ENCODE measurements at regions not wholly inside any gene's neighbourhood (a gene's known extent, or its start where the extent isn't known, plus 50 kb on each side); places are given as distances from the start of the nearest gene placed in this dataset.

- no peaks in the 10 kb centered on the region for H3K27me3 ChIP-seq
- no peak overlapping the region for H3K4me3 ChIP-seq
- WGBS = 74% methylated on average over 1 of the region's 1 CpG
- intact Hi-C loops (cut with DNase I) = no loop called here
- no peaks in the 10 kb centered on the region for H3K4me1 ChIP-seq
- no peak for TF ChIP-seq CTCF (IDR thresholded peaks at IDR 0.05)
- no peak for TF ChIP-seq POLR2A (IDR thresholded peaks at IDR 0.05; ENCODE audit: low read depth)
- no peak for TF ChIP-seq EP300 (IDR thresholded peaks at IDR 0.05)
- DNase-seq (ENCODE audit: extremely low spot score) = no peak
- no peaks in the 10 kb centered on the region for H3K9me3 ChIP-seq
- no peak overlapping the region for H3K27ac ChIP-seq (replicated peaks in 1 of 4)
- no peaks in the 10 kb centered on the region for H3K36me3 ChIP-seq
Observed at GRCh38 chr6:133698272-133698671, 190.6 kb upstream of the TCF21 start.

DNA sequence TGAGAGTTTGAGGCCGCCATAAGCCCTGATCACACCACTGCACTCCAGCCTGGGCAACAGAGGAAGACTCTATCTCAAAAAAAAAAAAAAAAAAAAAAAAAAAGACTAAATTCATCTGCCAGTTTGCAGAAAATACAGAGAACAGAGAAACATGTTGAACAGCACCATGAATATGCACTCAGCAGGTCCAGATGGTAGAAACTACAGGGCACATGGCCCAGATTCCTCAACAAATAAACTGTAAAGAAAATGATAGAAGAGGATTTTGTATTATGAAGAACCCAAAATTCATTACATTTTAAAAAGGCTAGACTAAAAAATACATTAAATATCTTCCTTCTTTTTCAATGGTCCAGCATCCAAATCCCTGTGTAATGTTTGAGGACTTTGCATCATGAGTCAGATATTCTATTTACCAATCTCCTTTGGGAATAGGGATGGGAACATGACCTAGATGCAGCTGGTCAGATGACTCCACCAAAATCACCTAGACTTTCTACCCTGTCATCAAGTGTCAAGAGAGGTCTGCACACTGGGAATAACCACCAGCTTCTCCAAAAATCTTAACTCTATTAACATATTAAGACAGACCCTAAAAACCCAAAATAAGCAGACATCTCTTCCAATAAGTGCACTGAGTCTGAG is 189.1 kb upstream of the TCF21 start:
- TF ChIP-seq POLR2A (IDR thresholded peaks at IDR 0.05; ENCODE audit: low read depth) (no peak), CTCF (IDR thresholded peaks at IDR 0.05) (no peak), EP300 (IDR thresholded peaks at IDR 0.05) (no peak), POLR2AphosphoS5 (IDR thresholded peaks at IDR 0.05) (no peak)
- intact Hi-C loops (cut with DNase I) = no loop called here

DNA sequence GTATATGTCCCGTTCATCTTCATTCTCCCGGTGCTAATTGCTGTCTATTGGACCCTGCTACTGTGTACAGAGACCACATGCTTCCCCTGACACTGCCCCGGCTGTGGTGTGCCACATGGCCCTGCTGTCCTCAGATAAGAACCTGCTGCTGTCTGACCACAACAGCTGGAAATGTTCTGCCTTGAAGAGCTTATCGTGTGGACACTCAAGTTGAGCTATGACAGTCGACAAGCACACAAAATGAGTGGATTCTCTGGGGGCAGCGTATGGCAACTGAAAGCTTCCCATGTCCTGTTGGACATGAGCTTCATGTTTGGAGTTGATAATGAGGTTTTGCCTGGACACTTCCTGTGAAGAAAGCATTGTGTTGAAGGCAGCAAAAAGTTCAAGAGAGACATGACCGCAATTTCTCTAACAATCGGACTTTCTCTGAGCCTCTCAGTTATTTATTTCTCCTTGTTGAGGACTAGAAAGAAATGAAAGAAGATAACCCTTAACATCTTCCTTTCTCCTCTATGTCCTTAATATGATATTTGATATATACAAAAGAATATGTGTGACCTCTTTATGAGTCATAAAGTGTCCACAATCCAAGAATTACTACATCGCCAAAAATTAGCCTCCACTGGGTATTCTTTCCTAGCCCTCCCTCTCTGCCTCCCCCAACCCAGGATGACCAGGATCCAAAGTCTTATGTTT is 187.1 kb upstream of the TCF21 start:
- Histone ChIP-seq H3K27ac (replicated peaks in 1 of 4) (peak overlapping the region in 2 of 4 donors; percentile 2 to 7), H3K36me3 (no peaks in the 10 kb centered on the region), H3K27me3 (no peaks in the 10 kb centered on the region), H3K4me3 (no peak overlapping the region), H3K4me1 (peaks cover 0 to 14% (median 6%) of the 10 kb centered on the region in 4 donors), H3K9me3 (no peaks in the 10 kb centered on the region)
- TF ChIP-seq POLR2AphosphoS5 (IDR thresholded peaks at IDR 0.05) = peak in 1 of 2 donors; percentile 13
- TF ChIP-seq POLR2A (IDR thresholded peaks at IDR 0.05; ENCODE audit: low read depth) = no peak
- 49% methylated on average over 9 of the region's 9 CpGs for WGBS
- intact Hi-C loops (cut with DNase I) = no loop called here
- DNase-seq (ENCODE audit: extremely low spot score) = no peak

More for the DNA sequence above, 189.1 kb upstream of the TCF21 start:
- DNase-seq (ENCODE audit: extremely low spot score) = no peak
- WGBS = 100% methylated on average over 1 of the region's 1 CpG
- Histone ChIP-seq H3K36me3 (no peaks in the 10 kb centered on the region), H3K27ac (replicated peaks in 1 of 4) (no peak overlapping the region), H3K4me3 (no peak overlapping the region), H3K9me3 (no peaks in the 10 kb centered on the region), H3K27me3 (no peaks in the 10 kb centered on the region), H3K4me1 (no peaks in the 10 kb centered on the region)

DNA sequence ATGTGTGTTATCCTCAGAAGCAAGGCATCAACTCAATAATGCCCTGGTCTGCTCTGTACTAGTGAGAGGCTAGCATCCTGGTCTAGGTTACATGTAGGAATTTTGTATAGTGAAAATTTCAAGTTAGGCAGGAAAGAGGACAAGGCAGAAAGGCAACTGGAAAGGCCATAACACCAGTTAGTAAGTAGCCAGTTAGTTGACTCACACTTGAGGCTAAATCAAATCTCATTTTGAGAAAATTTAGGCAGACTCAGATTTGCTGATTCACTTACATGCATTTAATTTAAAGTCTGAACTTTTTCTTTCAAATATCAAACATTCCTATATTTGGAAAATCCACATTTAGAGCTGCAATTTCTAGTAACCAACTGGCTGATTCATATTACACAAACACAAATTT is 184.5 kb upstream of the TCF21 start:
- H3K27me3 ChIP-seq = no peaks in the 10 kb centered on the region
- TF ChIP-seq POLR2A (IDR thresholded peaks at IDR 0.05; ENCODE audit: low read depth) (no peak), EP300 (IDR thresholded peaks at IDR 0.05) (no peak)
- H3K4me3 ChIP-seq = no peak overlapping the region
- no peaks in the 10 kb centered on the region for H3K36me3 ChIP-seq
- intact Hi-C loops (cut with DNase I) = no loop called here
- peak overlapping the region in 3 of 4 donors; percentile 5 to 31 (median 12) for H3K27ac ChIP-seq (replicated peaks in 1 of 4)
- H3K4me1 ChIP-seq = peaks cover 0 to 19% (median 9%) of the 10 kb centered on the region in 4 donors
- no peak for DNase-seq (ENCODE audit: extremely low spot score)
- H3K9me3 ChIP-seq = no peaks in the 10 kb centered on the region

DNA sequence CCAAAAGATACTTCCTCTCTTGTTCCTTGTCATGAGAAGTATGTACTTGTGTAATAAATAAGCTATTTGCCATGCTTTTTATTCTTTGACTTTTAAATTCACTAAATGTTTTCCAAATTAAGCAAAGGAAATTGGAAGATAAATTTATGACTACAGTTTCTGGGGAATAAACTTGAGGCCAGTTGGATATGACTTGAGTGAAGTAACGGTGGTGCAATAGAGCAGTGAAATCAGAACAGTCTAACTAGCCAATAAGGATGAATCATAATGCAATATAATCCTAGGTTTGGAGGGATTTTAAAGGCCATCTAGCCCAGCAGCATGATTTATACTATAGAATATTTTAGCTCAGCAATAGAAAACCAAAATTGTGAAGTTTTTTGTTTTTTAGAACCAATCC is 183.8 kb upstream of the TCF21 start:
- WGBS = 66% methylated on average over 1 of the region's 1 CpG
- Histone ChIP-seq H3K27ac (replicated peaks in 1 of 4) (peak overlapping the region in 1 of 4 donors; percentile 31), H3K4me1 (peaks cover 0 to 19% (median 9%) of the 10 kb centered on the region in 4 donors), H3K4me3 (no peak overlapping the region), H3K27me3 (no peaks in the 10 kb centered on the region), H3K9me3 (no peaks in the 10 kb centered on the region), H3K36me3 (no peaks in the 10 kb centered on the region)
- no peak for DNase-seq (ENCODE audit: extremely low spot score)
- TF ChIP-seq EP300 (IDR thresholded peaks at IDR 0.05) = no peak
- no peak for TF ChIP-seq CTCF (IDR thresholded peaks at IDR 0.05)
- TF ChIP-seq POLR2AphosphoS5 (IDR thresholded peaks at IDR 0.05) = no peak
- no peak for TF ChIP-seq POLR2A (IDR thresholded peaks at IDR 0.05; ENCODE audit: low read depth)
- intact Hi-C loops (cut with DNase I) = no loop called here
